HG02678 (cell line): ENCODE measurements at regions not wholly inside any gene's neighbourhood (a gene's known extent, or its start where the extent isn't known, plus 50 kb on each side); places are given as distances from the start of the nearest gene placed in this dataset.

Experiments
- ATAC-seq: cut with Tn5 transposase; IDR thresholded peaks from one replicate; pipeline ENCODE4 v1.9.1; 2021; ENCODE audit warnings: mild to moderate bottlenecking, moderate library complexity; ENCODE audit not compliant: unreplicated experiment

GRCh38 chr16:5891296-5891695 lies 793.7 kb upstream of the EEF2KMT start:
- no peak for ATAC-seq

- no peak for ATAC-seq
Measured at GRCh38 chr16:5885521-5885920, 787.9 kb upstream of the EEF2KMT start.

- no peak for ATAC-seq
Measured at GRCh38 chr16:5884996-5885395, 787.4 kb upstream of the EEF2KMT start.

- ATAC-seq, result no peak
Measured at GRCh38 chr16:5884339-5884738, 786.7 kb upstream of the EEF2KMT start.

- ATAC-seq, result no peak
Measured at GRCh38 chr16:5882087-5882640, 784.6 kb upstream of the EEF2KMT start.

- ATAC-seq, result no peak
Measured at GRCh38 chr16:5875416-5875815, 777.8 kb upstream of the EEF2KMT start.

GRCh38 chr16:5874899-5875298 lies 777.3 kb upstream of the EEF2KMT start:
- ATAC-seq, result no peak

- no peak for ATAC-seq
Measured at GRCh38 chr16:5873221-5873620, 775.6 kb upstream of the EEF2KMT start.

GRCh38 chr16:5870886-5871691 lies 773.5 kb upstream of the EEF2KMT start:
- no peak for ATAC-seq

GRCh38 chr16:5867250-5867649 lies 769.7 kb upstream of the EEF2KMT start:
- ATAC-seq, result no peak

GRCh38 chr16:5865236-5865635 lies 767.6 kb upstream of the EEF2KMT start:
- ATAC-seq, result no peak

- no peak for ATAC-seq
Measured at GRCh38 chr16:5863071-5863606, 765.5 kb upstream of the EEF2KMT start.

GRCh38 chr16:5862103-5862840 lies 764.7 kb upstream of the EEF2KMT start:
- ATAC-seq, result no peak

GRCh38 chr16:5861241-5861640 lies 763.6 kb upstream of the EEF2KMT start:
- ATAC-seq, result no peak

GRCh38 chr16:5858180-5858579 lies 760.6 kb upstream of the EEF2KMT start:
- no peak for ATAC-seq

- no peak for ATAC-seq
Measured at GRCh38 chr16:5854027-5854426, 756.4 kb upstream of the EEF2KMT start.

- ATAC-seq, result no peak
Measured at GRCh38 chr16:5852151-5852550, 754.6 kb upstream of the EEF2KMT start.

- ATAC-seq, result no peak
Measured at GRCh38 chr16:5851393-5851982, 753.9 kb upstream of the EEF2KMT start.

GRCh38 chr16:5850632-5851392 lies 753.2 kb upstream of the EEF2KMT start:
- ATAC-seq, result no peak

- ATAC-seq, result no peak
Measured at GRCh38 chr16:5845046-5845445, 747.5 kb upstream of the EEF2KMT start.

- no peak for ATAC-seq
Measured at GRCh38 chr16:5841974-5842373, 744.4 kb upstream of the EEF2KMT start.
